GM03348 (cell line): ENCODE measurements at regions not wholly inside any gene's neighbourhood (a gene's known extent, or its start where the extent isn't known, plus 50 kb on each side); places are given as distances from the start of the nearest gene placed in this dataset.
A peak's percentile ranks its signal among the peaks of the same experiment; 100 is the strongest.
"Not testable (repeated sequence)": the region's sequence is repeated elsewhere in the genome, so short reads cannot be mapped to it uniquely, and the experiment has no call there.

ENCODE experiments used
- DNase-seq: peaks from one replicate; pipeline ENCODE4 v3.0.0; 2012; ENCODE audit warnings: low spot score

DNA sequence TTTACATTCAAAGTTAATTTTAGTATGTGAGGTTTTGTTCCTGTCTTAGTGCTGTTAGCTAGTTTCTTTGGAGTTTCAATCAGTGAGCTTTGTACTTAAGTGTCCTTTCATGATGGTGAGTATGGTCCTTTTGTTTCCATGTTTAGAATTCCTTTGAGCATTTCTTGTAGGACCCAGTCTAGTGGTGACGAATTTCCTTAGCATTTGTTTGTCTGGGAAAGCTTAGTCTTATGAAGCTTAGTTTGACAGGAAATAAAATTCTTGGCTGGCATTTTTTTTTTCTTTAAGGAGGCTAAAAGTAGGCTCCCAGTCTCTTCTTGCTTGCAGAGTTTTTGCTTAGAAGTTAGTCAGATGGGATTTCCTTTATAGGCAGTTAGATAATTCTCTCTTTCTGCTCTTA lies 209.2 kb upstream of the SEMA3C start:
- DNase-seq, result no peak

DNA sequence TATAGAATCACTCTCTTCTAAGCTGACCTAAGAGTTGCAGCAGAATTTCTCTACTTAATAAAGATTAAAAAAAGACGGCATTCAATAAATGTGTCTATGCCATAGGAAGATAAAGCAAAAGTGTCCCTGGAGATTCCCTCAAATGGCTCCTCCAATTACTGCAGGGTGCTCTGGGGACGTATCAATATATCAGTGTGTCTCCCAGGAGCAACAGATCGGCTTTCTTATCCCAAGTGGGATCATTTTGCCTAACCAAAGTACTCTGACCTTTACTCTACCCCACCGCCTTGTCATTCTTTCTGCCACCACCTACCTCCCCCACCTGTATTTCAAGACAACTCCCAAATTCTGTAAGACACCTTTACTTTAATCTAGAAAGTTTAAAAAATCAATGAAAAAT lies 202.0 kb upstream of the SEMA3C start:
- no peak for DNase-seq

DNA sequence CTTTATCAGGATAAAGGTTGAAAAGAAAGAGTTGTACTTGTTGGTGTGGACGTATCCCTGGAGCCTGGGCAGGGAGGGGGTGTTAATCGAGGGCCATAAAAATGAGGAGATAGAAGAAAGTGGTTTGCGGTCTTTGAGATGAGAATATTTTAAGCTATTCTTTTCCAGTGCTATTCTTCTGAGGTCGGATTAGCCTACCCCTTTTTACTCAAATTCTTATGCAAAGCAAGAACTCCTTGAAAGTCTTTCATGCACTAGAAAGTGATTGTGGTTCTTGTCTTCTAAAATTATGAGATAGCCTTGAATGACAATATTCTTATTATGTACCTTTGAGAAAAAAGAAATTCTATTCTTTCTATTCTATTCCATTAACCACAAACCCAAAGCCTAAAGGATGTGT lies 201.3 kb upstream of the SEMA3C start:
- no peak for DNase-seq

DNA sequence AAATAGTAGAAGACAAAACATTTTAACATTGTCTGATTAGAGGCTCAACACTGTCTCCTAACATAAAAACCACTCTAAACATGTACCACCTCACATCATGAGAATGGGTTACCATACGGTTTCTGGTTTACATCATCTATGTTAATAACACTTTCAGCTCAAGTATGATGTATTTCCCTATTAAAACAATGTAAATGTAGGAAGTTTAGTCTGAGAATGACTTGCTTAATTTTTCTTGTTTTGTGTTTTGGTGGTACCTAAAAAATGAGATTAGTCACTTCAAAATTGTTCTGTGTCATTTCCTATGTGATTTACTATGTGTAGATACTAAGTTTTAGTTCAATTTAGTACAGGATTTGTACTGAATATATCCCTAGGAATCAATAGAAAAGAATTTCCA lies 195.8 kb upstream of the SEMA3C start:
- no peak for DNase-seq

DNA sequence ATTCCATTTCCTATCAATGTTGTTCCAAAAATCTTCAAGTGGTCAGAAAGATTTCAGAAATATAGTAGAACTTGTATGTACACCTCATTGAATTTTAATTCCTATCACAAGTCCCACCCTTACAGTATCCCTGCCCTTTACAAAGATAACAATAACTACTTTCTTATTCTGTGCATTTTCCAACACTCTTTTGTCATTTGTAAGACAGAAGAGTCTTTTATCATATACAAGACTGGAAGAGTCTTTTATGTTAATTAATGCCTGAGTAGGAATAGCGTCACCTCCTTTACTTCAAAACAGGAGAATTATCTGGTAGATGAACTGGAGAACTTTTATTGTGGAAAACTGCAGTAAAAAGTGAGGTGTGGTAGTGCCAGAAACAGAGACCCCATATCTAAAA lies 193.9 kb upstream of the SEMA3C start:
- DNase-seq, result no peak

DNA sequence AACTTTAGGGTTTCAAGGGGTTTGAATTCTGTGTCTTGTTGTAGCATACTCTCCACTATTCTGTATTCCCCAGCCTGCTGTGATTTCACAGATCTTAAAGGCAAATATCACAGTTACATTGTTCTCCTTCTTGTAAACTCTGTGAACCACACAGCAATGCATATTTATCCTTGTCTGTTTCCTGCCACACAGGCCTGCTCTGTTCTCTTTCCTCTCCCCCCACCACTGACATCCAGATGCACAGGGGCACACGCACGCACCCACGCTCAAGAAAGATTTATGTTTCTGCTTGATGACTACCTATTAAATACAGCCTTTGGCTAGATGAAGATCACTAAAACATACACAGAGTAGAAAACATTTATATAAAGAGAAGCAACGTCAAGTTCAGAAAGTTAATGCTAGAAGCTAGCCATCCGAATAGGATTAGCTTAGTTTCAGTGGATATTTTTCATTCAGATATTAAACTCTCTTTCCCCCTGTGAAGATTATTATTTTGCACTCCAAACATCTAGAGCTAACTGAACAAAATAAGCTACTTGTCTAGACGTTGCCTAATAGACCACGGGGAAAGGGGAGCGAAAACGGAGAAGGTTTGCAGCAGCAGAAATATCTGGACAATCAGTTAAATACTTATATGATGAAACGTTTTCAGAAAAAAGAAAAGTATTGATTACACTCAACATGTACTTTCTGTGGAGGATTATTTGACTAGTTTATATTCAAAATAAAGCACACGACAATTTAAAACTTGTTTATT lies 193.1 kb upstream of the SEMA3C start:
- no peak for DNase-seq

DNA sequence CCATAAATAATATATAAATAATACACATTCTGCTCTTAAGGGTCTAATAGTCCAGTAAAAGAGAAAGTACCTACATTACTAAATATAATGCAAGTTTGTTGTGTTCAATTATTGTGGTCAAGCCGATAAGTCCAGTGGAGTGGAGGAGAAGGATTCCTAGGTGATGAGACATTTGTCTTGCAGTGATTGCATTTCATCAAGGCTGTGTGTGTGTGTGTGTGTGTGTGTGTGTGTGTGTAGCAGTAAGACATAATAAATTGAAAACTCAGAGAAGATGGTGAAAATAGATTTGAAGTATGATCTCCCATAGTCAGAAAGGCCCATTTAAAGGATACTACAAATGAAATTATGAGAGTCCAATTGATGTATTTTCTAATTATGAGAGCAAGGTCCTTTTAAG lies 192.5 kb upstream of the SEMA3C start:
- DNase-seq, result peak; percentile 74

DNA sequence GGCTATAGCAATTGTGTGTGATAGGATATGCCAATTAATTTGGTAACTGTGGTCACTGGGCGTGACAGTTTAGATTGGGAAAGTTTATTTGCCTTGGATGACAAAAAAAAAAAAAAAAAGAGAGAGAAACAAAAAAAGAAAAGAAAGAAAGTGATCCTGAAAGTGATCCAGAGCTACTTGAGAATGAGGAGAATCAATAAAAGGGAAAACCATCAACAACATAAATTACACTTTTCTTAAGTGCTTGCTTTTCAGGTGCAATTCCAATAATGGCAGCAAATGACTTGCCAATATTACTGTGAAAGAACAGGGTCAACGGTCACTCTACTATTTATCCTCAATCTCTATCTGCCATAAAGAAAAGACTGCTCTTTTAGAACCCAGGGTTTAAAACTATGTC lies 191.8 kb upstream of the SEMA3C start:
- DNase-seq, result no peak

DNA sequence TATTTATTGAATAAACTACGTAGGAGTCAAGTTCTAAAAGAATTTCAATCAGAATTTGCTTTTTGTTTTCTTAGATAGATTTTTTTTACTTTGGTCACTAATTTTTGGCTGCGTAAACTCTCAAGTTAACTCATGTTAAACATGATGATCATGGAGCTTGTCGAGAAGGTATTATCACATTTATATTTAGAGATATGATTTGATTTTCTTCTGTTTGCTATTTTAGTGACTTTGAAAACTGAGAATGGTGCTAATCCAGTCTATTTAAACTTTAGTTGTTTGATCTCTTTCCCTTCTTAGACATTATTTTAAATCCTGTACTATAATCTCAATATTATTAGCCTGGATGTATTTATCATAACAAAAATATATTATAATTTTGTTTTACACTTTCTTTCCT lies 179.4 kb upstream of the SEMA3C start:
- DNase-seq, result no peak

DNA sequence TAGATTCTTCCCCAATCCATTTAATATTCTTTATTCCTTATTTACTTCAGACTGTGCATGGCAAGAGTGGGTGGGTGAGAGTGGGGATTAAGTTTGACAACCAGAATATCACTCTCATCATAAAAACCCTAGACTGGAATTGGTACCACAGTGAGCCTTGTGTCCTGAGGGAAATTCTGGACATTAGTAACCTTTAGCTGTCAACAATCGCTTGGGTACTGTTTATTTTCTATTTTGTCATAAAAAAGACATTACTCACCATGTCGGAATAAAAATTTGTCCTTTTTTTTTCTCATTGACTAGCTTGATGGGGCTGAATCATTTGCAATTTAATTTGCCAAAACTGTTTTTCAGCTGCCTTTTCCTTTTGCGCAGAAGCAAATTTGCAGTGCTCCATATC lies 176.1 kb upstream of the SEMA3C start:
- DNase-seq, result no peak

DNA sequence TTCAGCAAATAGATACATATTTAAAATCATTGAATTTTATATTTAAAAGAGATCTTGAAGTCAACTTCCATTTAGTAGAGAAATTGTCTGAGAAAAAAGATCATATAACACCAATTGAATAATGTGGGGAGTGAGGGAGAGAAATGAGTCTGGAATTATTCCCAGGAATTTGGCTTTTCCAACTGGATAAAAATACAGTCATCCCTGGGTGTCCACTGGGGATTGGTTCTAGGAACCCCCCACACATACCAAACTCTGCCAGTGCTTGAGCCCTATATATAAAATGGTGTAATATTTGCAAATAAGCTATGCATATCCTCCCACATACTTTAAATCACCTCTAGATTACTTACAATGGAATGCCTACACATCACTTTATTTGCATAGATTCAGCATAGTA lies 162.8 kb upstream of the SEMA3C start:
- peak; percentile 7 for DNase-seq

DNA sequence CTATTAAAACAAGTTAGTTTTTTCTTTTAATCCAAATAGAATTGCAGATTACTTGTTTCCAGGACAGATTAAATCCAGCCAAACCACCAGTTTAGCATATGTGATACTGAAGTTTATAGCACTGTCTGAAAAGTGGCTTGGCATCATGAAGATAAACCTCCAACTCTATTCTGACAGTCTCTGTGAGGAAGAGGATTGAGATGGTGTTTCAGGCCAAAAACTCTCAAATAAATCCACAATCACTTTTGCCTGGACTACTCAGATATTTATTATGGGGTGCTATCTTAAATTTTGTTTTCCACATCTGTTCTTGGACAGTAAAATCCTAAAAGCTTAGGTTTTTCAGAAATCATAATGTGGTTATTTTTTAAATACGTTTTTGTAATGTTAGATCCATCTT lies 161.7 kb upstream of the SEMA3C start:
- DNase-seq, result no peak

DNA sequence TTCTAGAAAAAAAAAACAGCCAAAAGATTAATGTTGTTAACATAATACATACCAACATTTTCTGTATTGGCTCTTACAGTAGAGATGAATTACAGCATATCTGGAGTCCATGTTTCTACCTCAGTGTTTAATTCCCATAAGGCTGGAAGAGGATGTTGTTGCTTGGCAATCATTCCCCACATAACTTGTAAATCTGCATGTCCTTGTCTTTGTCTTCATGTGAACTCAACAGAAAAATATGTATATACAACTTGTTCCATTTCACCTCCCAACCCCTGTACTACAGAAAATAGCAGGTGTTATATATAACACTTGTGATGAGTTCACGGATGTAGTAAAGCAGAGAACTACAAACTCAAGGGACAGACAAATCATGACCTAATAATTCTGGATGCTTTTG lies 160.9 kb upstream of the SEMA3C start:
- DNase-seq, result no peak

DNA sequence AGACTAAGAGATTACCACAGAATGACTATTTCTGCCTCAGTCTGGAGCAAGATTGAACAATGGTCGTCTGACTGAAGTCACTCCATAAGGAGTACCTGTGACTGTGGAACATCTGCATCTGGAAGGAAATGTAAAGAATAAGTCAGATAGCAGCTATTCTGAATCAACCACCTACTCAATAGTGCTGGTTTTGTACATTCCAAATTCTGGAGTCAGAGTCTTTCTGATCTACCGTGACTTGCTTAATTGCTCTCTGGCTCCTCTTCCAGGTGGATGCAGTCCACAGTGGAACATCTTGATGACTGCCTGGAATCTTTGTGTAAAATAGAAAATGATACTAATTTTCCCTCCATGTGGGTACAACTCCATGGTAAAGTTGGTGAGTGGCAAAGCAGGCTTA lies 156.3 kb upstream of the SEMA3C start:
- peak; percentile 29 for DNase-seq

DNA sequence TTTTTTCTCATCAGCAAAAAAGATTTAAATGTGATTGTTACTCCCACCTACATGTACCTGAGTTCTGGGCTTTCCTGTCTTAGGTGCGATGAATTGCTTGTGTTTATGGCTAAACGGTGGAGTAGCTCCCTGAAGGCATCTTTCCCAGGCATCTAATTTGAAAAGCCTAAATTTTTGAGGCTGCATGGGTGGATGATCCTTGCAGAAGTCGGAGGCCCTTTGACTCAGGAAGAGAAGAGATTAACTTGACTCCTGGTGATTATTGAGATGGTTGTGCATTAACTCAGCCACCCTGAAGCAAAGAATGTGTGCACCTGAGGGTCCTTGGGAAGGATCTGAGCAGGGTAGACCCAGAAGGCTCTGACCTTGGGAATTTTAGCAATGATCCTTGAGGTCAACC lies 155.6 kb upstream of the SEMA3C start:
- no peak for DNase-seq

DNA sequence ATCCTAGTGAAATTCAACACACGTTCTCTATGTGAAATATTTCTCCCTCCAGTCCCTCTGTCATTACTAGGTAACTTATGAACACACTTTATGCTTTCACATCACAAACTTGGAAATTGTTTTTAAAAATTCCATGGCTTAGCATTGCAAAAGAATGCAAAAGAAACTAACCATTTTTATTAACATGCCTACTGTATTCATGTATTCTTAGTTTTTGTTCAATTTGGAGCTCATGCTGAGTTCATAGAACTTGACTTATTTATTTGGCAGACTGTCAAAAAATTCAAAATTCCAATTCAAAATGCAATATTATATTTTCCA lies 155.0 kb upstream of the SEMA3C start:
- DNase-seq, result no peak

DNA sequence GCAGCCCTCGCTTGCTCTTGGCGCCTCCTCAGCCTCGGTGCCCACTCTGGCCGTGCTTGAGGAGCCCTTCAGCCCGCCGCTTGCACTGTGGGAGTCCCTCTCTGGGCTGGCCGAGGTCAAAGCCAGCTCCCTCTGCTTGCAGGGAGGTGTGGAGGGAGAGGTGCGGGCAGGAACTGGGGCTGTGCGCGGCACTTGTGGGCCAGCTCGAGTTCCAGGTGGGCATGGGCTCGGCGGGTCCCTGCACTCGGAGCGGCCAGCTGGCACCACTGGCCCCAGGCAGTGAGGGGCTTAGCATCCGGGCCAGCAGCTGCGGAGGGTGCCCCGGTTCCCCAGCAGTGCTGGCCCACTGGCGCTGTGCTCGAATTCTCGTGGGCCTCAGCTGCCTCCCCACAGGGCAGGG lies 152.1 kb upstream of the SEMA3C start:
- DNase-seq, result no peak

DNA sequence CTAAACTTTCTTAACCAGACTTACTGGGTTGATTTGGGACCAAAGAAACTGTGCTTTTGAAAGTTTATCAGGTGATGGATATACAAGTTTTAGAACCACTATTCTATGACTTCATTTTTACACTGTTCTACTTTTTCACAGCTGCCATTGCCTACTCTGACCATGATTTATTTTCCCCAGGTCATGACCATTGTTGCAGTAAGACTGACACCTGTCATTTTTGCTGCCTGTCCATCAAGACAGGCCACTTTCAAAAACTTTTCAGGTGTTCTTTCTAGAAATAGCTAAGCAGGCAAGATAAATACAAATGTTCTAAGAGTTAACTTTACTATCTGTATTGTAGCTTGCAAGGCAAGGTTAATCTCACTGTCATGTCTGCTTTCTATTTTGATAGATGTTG lies 147.9 kb upstream of the SEMA3C start:
- DNase-seq, result no peak

DNA sequence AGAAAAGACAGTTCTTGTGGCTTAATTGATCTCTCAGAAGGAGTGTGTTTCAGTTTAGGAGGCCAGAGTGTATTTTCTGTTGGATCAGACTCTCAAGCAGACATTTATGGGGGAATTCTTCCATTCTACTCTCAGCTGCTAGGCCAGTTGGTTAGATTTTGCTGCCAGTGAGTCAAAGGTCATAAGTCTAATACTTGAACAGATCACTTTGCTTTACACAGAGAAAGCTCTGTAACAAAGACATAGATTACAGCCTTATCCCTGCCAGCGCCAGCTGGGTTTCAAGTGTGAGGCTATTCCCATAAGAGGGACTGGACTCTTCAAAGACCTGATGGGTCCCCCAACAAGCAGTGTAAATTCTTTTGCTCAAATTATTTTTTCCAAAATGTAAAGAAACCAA lies 145.6 kb upstream of the SEMA3C start:
- no peak for DNase-seq

DNA sequence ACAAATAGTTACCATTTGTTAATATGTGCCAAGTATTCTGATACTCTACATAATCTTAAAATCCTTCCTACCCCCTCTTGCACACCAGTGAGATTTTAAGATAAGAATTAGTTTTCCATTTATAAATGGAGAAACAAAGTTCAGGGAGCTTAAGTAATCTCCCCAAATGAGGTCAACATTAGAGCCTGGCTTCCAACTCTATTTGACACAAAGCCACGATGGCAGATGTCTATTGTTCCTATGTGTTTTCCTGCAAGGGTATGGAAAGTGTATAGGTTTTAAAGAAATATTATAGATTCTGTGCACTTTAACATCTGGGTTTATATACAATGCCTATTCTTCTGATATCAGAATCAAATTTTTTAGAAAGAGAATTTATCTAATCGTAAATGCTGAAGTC lies 143.9 kb upstream of the SEMA3C start:
- DNase-seq, result no peak

DNA sequence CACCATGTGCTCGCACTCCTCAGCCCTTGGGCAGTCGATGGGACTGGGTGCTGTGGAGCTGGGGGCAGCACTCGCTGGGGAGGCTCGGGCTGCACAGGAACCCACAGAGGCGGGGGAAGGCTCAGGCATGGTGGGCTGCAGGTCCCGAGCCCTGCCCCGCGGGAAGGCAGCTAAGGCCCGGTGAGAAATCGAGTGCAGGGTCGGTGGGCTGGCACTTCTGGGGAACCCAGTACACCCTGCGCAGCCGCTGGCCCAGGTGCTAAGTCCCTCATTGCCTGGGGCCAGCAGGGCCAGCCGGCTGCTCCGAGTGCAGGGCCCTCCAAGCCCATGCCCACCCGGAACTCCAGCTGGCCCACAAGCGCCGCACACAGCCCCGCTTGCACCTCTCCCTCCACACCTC lies 138.6 kb upstream of the SEMA3C start:
- not testable (repeated sequence) for DNase-seq

DNA sequence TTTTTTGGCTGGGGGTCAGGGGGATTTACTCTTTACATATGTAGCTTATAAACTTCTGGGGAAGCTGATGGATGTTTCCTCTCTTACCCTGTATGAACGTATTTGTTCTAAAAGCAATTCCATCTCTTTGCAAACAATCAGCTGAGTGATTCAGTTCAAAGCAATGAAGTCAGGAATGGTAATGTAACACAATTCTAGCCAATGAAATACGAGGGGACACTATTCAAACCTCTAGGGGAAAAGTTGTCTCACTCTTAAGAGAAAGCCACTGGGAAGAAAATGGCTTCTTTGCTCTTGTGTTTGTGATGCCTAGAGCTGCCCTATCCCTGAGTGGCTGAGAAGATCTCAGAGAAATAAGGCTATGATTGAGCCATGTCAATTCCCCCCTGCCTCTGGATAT lies 134.8 kb upstream of the SEMA3C start:
- DNase-seq, result no peak

DNA sequence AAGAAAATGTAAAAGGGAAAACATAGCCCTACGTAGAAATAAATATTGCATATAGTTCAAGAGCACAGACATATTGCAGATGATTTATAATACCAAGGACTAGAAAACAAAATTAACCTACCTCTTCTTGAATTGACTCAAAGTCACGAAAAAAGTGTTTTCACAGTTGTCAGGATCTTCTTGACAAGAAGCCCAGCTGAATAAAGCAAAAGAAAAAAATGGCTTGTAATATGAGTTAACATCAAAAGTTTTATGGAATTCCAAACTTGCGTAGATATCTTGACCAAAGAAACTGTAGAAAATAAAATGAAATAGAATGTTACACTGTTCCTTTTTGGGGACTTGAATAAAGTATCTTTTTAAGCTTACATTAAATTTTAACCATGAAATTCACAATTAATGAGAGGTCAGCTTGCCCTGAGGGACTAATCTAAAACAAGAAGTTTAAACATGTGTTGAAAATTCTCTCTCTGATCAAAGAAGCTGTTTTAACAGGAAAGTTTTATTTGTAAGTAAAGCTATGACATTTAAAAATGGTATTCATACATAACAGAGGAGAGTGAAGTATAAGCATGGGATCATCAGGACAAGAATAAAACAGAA lies 133.1 kb upstream of the SEMA3C start:
- DNase-seq, result no peak

DNA sequence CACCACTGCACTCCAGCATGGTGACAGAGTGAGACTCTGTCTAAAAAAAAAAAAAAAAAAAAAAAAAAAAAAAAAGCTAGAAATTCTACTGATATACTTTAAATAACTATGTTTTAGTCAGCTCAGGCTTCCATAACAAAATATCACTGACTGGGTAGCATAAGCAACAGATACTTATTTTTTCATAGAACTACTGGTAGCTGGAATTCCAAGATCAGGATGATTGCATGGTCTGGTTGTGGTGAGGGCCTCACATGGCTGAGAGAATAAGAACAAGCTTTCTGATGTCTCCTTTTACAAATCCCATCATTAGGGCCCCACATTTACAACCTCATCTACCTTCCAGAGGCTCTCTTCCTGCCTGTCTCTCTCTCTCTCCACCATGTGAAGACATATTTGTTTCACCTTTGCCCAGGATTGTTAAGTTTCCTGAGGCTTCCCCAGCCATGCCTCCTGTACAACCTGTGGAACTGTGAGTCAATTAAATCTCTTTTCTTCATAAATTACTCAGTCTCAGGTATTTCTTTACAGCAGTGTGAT lies 126.7 kb upstream of the SEMA3C start:
- no peak for DNase-seq
